H9 (cell line): ENCODE measurements at regions not wholly inside any gene's neighbourhood (a gene's known extent, or its start where the extent isn't known, plus 50 kb on each side); places are given as distances from the start of the nearest gene placed in this dataset.

ENCODE experiments used
- DNase-seq: peaks from one replicate; pipeline ENCODE4 v3.0.0-alpha.2; 2017
- H2AFZ ChIP-seq: one replicate; pipeline ENCODE4 v1.6.1; 2013; ENCODE audit warnings: mild to moderate bottlenecking, low read length, control low read depth, moderate library complexity
- H2AK5ac ChIP-seq: 2 replicates; pipeline ENCODE4 v1.6.1; 2013; ENCODE audit warnings: low read length, control low read depth, mixed read lengths; ENCODE audit not compliant: insufficient read length
- H2BK120ac ChIP-seq: one replicate; pipeline ENCODE4 v1.6.1; 2013; ENCODE audit warnings: low read depth, mild to moderate bottlenecking, low read length, control low read depth, inconsistent platforms; ENCODE audit not compliant: poor library complexity, severe bottlenecking
- H2BK12ac ChIP-seq: 2 replicates; pipeline ENCODE4 v1.6.1; 2013; ENCODE audit warnings: low read length, control low read depth, mixed read lengths, low read depth; ENCODE audit not compliant: insufficient read length
- H2BK15ac ChIP-seq: 2 replicates; pipeline ENCODE4 v1.6.1; 2013; ENCODE audit warnings: low read depth, low read length, control low read depth
- H2BK20ac ChIP-seq: one replicate; pipeline ENCODE4 v1.6.1; 2013; ENCODE audit warnings: low read depth, mild to moderate bottlenecking, low read length, control low read depth, inconsistent platforms; ENCODE audit not compliant: poor library complexity, severe bottlenecking
- H2BK5ac ChIP-seq: 2 replicates; pipeline ENCODE4 v1.6.1; 2013; ENCODE audit warnings: low read length, control low read depth, mixed read lengths; ENCODE audit not compliant: insufficient read length
- H3K14ac ChIP-seq: 2 replicates; pipeline ENCODE4 v1.6.1; 2013; ENCODE audit warnings: low read length, control low read depth; ENCODE audit not compliant: insufficient read depth
- H3K18ac ChIP-seq: 2 replicates; pipeline ENCODE4 v1.6.1; 2013; ENCODE audit warnings: low read depth, mild to moderate bottlenecking, mixed read lengths, low read length, control low read depth; ENCODE audit not compliant: insufficient read length
- H3K23ac ChIP-seq: 2 replicates; pipeline ENCODE4 v1.6.1; 2013; ENCODE audit warnings: low read length, control low read depth, mixed read lengths, low read depth; ENCODE audit not compliant: insufficient read length
- H3K23me2 ChIP-seq: 2 replicates; pipeline ENCODE4 v1.6.1; 2013; ENCODE audit warnings: low read depth, mild to moderate bottlenecking, mixed read lengths, low read length, control low read depth; ENCODE audit not compliant: insufficient read length, poor library complexity, severe bottlenecking
- H3K27ac ChIP-seq: 2 replicates; pipeline ENCODE4 v1.5.1; 2013; ENCODE audit warnings: low read length, control low read depth, mixed read lengths, low read depth; ENCODE audit not compliant: insufficient read length
- H3K27me3 ChIP-seq: 2 replicates; pipeline ENCODE4 v1.6.1; 2013; ENCODE audit warnings: low read length, control low read depth, inconsistent platforms; ENCODE audit not compliant: insufficient read depth
- H3K4ac ChIP-seq: 2 replicates; pipeline ENCODE4 v1.6.1; 2013; ENCODE audit warnings: low read depth, mild to moderate bottlenecking, control low read depth, inconsistent platforms, low read length, moderate library complexity
- H3K4me1 ChIP-seq: 2 replicates; pipeline ENCODE4 v1.6.1; 2013; ENCODE audit warnings: low read length, control low read depth, inconsistent platforms; ENCODE audit not compliant: insufficient read depth
- H3K4me2 ChIP-seq: 2 replicates; pipeline ENCODE4 v1.6.1; 2013; ENCODE audit warnings: low read length, control low read depth, mixed read lengths; ENCODE audit not compliant: insufficient read length, insufficient read depth
- H3K56ac ChIP-seq: 2 replicates; pipeline ENCODE4 v1.6.1; 2013; ENCODE audit warnings: low read depth, mild to moderate bottlenecking, mixed read lengths, low read length, control low read depth; ENCODE audit not compliant: insufficient read length
- H3K79me1 ChIP-seq: 2 replicates; pipeline ENCODE4 v1.6.1; 2013; ENCODE audit warnings: low read depth, mild to moderate bottlenecking, moderate library complexity, low read length, control low read depth, inconsistent platforms; ENCODE audit not compliant: insufficient read depth, poor library complexity, severe bottlenecking
- H3K79me2 ChIP-seq: 2 replicates; pipeline ENCODE4 v1.6.1; 2013; ENCODE audit warnings: low read length, control low read depth, inconsistent platforms; ENCODE audit not compliant: insufficient read depth
- H3K9ac ChIP-seq: 2 replicates; pipeline ENCODE4 v1.6.1; 2013; ENCODE audit warnings: low read length, control low read depth, mixed read lengths; ENCODE audit not compliant: insufficient read length; ENCODE audit errors: extremely low read depth
- H3K9me3 ChIP-seq: one replicate; pipeline ENCODE4 v1.6.1; 2013; ENCODE audit warnings: low read depth, low read length, inconsistent platforms; ENCODE audit not compliant: control insufficient read depth
- H3T11ph ChIP-seq: one replicate; pipeline ENCODE4 v1.6.1; 2013; ENCODE audit warnings: mild to moderate bottlenecking, low read length, control low read depth, inconsistent platforms
- H4K20me1 ChIP-seq: one replicate; pipeline ENCODE4 v1.6.1; 2013; ENCODE audit not compliant: control insufficient read depth, insufficient read length, insufficient read depth
- H4K5ac ChIP-seq: 2 replicates; pipeline ENCODE4 v1.6.1; 2013; ENCODE audit warnings: low read depth, mild to moderate bottlenecking, mixed read lengths, low read length, control low read depth; ENCODE audit not compliant: insufficient read length
- H4K8ac ChIP-seq: replicated peaks from 2 replicates; pipeline ENCODE4 v1.6.1; 2013; ENCODE audit warnings: low read length, control low read depth, mixed read lengths, low read depth; ENCODE audit not compliant: insufficient read length
- H4K91ac ChIP-seq: 2 replicates; pipeline ENCODE4 v1.6.1; 2013; ENCODE audit warnings: low read depth, mild to moderate bottlenecking, moderate library complexity, mixed read lengths, low read length, control low read depth; ENCODE audit not compliant: insufficient read length
- H3K27ac Mint-ChIP-seq, 3 experiments: 2 replicates in 2 of 3; 3 replicates in 1 of 3; pipeline ENCODE4 v1.8.0; 2020 to 2021; ENCODE audit warnings: mixed read lengths in 3 of 3, mild to moderate bottlenecking in 1 of 3, moderate library complexity in 1 of 3
- H3K27me3 Mint-ChIP-seq: 2 replicates; pipeline ENCODE4 v1.8.0; 2021; ENCODE audit warnings: low read depth, mild to moderate bottlenecking, moderate library complexity, mixed read lengths
- H3K36me3 Mint-ChIP-seq, 3 experiments: 2 replicates in 2 of 3; 3 replicates in 1 of 3; pipeline ENCODE4 v1.8.0; 2020 to 2021; ENCODE audit warnings: low read depth in 3 of 3, mixed read lengths in 3 of 3; ENCODE audit not compliant: insufficient read depth in 1 of 3
- H3K4me1 Mint-ChIP-seq, 2 experiments: 2 replicates each; pipeline ENCODE4 v1.8.0; 2020; ENCODE audit warnings: mixed read lengths in 2 of 2
- H3K4me3 Mint-ChIP-seq, 2 experiments: 2 replicates in 1 of 2; 3 replicates in 1 of 2; pipeline ENCODE4 v1.8.0; 2020 to 2021; ENCODE audit warnings: mild to moderate bottlenecking in 2 of 2, mixed read lengths in 2 of 2, moderate library complexity in 1 of 2
- H3K9me3 Mint-ChIP-seq, 2 experiments: 2 replicates in 1 of 2; 3 replicates in 1 of 2; pipeline ENCODE4 v1.8.0; 2020; ENCODE audit warnings: mild to moderate bottlenecking in 2 of 2, mixed read lengths in 2 of 2, moderate library complexity in 1 of 2
- CTCF ChIP-seq: fragments of 200-600 bp; sonication (generic); conservative IDR thresholded peaks from 3 replicates; pipeline ENCODE4 v1.8.0; 2021; ENCODE audit warnings: antibody characterized with exemption, mild to moderate bottlenecking

GRCh38 chr16:61270726-61271125 lies 765.5 kb downstream of the CDH8 start:
- H3K27me3 Mint-ChIP-seq, result 0 out of 2 replicates have a peak, but pooled peaks cover 1% of the 10 kb centered on the region
- no peak overlapping the region for H3K14ac ChIP-seq
- H4K5ac ChIP-seq, result no peak overlapping the region
- H2AFZ ChIP-seq, result no peak overlapping the region
- peaks cover 0 to 2% of the 10 kb centered on the region in 2 experiments; a peak in 1 of 5 replicates for H3K9me3 Mint-ChIP-seq
- no peak overlapping the region for H3K27ac Mint-ChIP-seq
- H2BK5ac ChIP-seq, result no peak overlapping the region
- no peak overlapping the region for H3K18ac ChIP-seq
- no peak overlapping the region for H2BK120ac ChIP-seq
- no peak overlapping the region for H2BK12ac ChIP-seq
- no peaks in the 10 kb centered on the region for H3K36me3 Mint-ChIP-seq
- no peaks in the 10 kb centered on the region for H3K79me2 ChIP-seq
- no peak overlapping the region for H3K4me2 ChIP-seq
- H3K4me1 Mint-ChIP-seq, result no peaks in the 10 kb centered on the region
- H3T11ph ChIP-seq, result no peak overlapping the region
- no peak overlapping the region for H3K56ac ChIP-seq
- no peaks in the 10 kb centered on the region for H3K4me1 ChIP-seq
- no peak overlapping the region for H3K9ac ChIP-seq
- no peak overlapping the region for H4K91ac ChIP-seq
- no peak overlapping the region for H3K4me3 Mint-ChIP-seq
- no peaks in the 10 kb centered on the region for H3K23me2 ChIP-seq
- H4K20me1 ChIP-seq, result no peaks in the 10 kb centered on the region
- no peaks in the 10 kb centered on the region for H3K27me3 ChIP-seq
- no peak overlapping the region for H4K8ac ChIP-seq
- H2BK20ac ChIP-seq, result no peak overlapping the region
- no peak for TF ChIP-seq CTCF
- H2BK15ac ChIP-seq, result no peak overlapping the region
- no peak overlapping the region for H3K23ac ChIP-seq
- no peak for DNase-seq
- no peaks in the 10 kb centered on the region for H3K79me1 ChIP-seq
- H3K27ac ChIP-seq, result no peak overlapping the region
- no peak overlapping the region for H2AK5ac ChIP-seq
- H3K4ac ChIP-seq, result no peak overlapping the region
- H3K9me3 ChIP-seq, result no peaks in the 10 kb centered on the region
